ENCODE measurements at regions not wholly inside any gene's neighbourhood (a gene's known extent, or its start where the extent isn't known, plus 50 kb on each side); places are given as distances from the start of the nearest gene placed in this dataset.

GRCh38 chr10:78757344-78757925 is 311.3 kb upstream of the ZMIZ1 start:
- 86 to 91% methylated on average over 16 of the region's 16 CpGs for WGBS, 2 donors
- H3K4me1 ChIP-seq (ENCODE audit: control insufficient read depth in 5 of 5, insufficient read depth in 5 of 5, low read length in 5 of 5): peaks cover 0 to 20% (median 8%) of the 10 kb centered on the region in 5 donors
- no peak overlapping the region for H3K9ac ChIP-seq (ENCODE audit: insufficient read depth in 1 of 2, low read length in 2 of 2)
- no peak overlapping the region for H3K4me3 ChIP-seq
- ATAC-seq (ENCODE audit: insufficient read depth, low FRiP score): no peak
- H3K27me3 ChIP-seq (ENCODE audit: control insufficient read depth in 3 of 3, insufficient read depth in 3 of 3, low read length in 2 of 3): no peaks in the 10 kb centered on the region
- H3K36me3 ChIP-seq (ENCODE audit: control insufficient read depth in 4 of 4, insufficient read depth in 4 of 4, low read length in 4 of 4): no peaks in the 10 kb centered on the region
- TF ChIP-seq CTCF (IDR thresholded peaks at IDR 0.05; ENCODE audit: control extremely low read depth, extremely low read depth): no peak
- no peaks in the 10 kb centered on the region for H3K9me3 ChIP-seq (ENCODE audit: control insufficient read depth in 4 of 4, insufficient read depth in 3 of 4, low read length in 3 of 4)
- H3K27ac ChIP-seq (ENCODE audit: low read depth in 1 of 2, low read length in 1 of 2): peak overlapping the region in 1 of 2 donors; percentile 28
- DNase-seq: no peak

- Histone ChIP-seq H3K27ac (ENCODE audit: low read depth in 1 of 2, low read length in 1 of 2) (no peak overlapping the region), H3K36me3 (ENCODE audit: control insufficient read depth in 4 of 4, insufficient read depth in 4 of 4, low read length in 4 of 4) (no peaks in the 10 kb centered on the region), H3K4me3 (no peak overlapping the region), H3K9me3 (ENCODE audit: control insufficient read depth in 4 of 4, insufficient read depth in 3 of 4, low read length in 3 of 4) (no peaks in the 10 kb centered on the region), H3K4me1 (ENCODE audit: control insufficient read depth in 5 of 5, insufficient read depth in 5 of 5, low read length in 5 of 5) (peaks cover 0 to 25% (median 12%) of the 10 kb centered on the region in 5 donors), H3K27me3 (ENCODE audit: control insufficient read depth in 3 of 3, insufficient read depth in 3 of 3, low read length in 2 of 3) (no peaks in the 10 kb centered on the region), H3K9ac (ENCODE audit: insufficient read depth in 1 of 2, low read length in 2 of 2) (no peak overlapping the region)
- DNase-seq (no peak), ATAC-seq (ENCODE audit: insufficient read depth, low FRiP score) (no peak)
- 90 to 93% methylated on average over 6 of the region's 6 CpGs for WGBS, 2 donors
- TF ChIP-seq CTCF (IDR thresholded peaks at IDR 0.05; ENCODE audit: control extremely low read depth, extremely low read depth): no peak
Measured at GRCh38 chr10:78758176-78758575, 310.6 kb upstream of the ZMIZ1 start.

- Histone ChIP-seq H3K4me3 (no peak overlapping the region), H3K9me3 (ENCODE audit: control insufficient read depth in 4 of 4, insufficient read depth in 3 of 4, low read length in 3 of 4) (no peaks in the 10 kb centered on the region), H3K27ac (ENCODE audit: low read depth in 1 of 2, low read length in 1 of 2) (no peak overlapping the region), H3K4me1 (ENCODE audit: control insufficient read depth in 5 of 5, insufficient read depth in 5 of 5, low read length in 5 of 5) (peaks cover 0 to 31% (median 11%) of the 10 kb centered on the region in 5 donors), H3K36me3 (ENCODE audit: control insufficient read depth in 4 of 4, insufficient read depth in 4 of 4, low read length in 4 of 4) (no peaks in the 10 kb centered on the region), H3K27me3 (ENCODE audit: control insufficient read depth in 3 of 3, insufficient read depth in 3 of 3, low read length in 2 of 3) (no peaks in the 10 kb centered on the region), H3K9ac (ENCODE audit: insufficient read depth in 1 of 2, low read length in 2 of 2) (no peak overlapping the region)
- DNase-seq (no peak), ATAC-seq (ENCODE audit: insufficient read depth, low FRiP score) (no peak)
- WGBS, 2 donors: 87 to 90% methylated on average over 5 of the region's 5 CpGs
- no peak for TF ChIP-seq CTCF (IDR thresholded peaks at IDR 0.05; ENCODE audit: control extremely low read depth, extremely low read depth)
Measured at GRCh38 chr10:78759456-78760120, 309.2 kb upstream of the ZMIZ1 start.

Data from lung (tissue), 11 donors.